HL-60 (cell line): ENCODE measurements at regions not wholly inside any gene's neighbourhood (a gene's known extent, or its start where the extent isn't known, plus 50 kb on each side); places are given as distances from the start of the nearest gene placed in this dataset.

ENCODE experiments used
- GABPA ChIP-seq: IDR thresholded peaks from 2 replicates; pipeline ENCODE4 v1.6.1; 2012; ENCODE audit warnings: low read depth
- POLR2AphosphoS5 ChIP-seq: IDR thresholded peaks from 2 replicates; pipeline ENCODE4 v1.6.1; 2012; ENCODE audit warnings: low read depth
- TF ChIP-seq, protein P1 (sequence below): IDR thresholded peaks from one replicate; pipeline ENCODE4 v1.5.1; 2011; ENCODE audit warnings: low read length, control low read depth, inconsistent platforms; ENCODE audit not compliant: insufficient read depth
- TF ChIP-seq, protein P2 (sequence below): IDR thresholded peaks from 2 replicates; pipeline ENCODE4 v1.6.1; 2012; ENCODE audit warnings: low read depth; ENCODE audit not compliant: insufficient replicate concordance

- TF ChIP-seq, protein P1, sequence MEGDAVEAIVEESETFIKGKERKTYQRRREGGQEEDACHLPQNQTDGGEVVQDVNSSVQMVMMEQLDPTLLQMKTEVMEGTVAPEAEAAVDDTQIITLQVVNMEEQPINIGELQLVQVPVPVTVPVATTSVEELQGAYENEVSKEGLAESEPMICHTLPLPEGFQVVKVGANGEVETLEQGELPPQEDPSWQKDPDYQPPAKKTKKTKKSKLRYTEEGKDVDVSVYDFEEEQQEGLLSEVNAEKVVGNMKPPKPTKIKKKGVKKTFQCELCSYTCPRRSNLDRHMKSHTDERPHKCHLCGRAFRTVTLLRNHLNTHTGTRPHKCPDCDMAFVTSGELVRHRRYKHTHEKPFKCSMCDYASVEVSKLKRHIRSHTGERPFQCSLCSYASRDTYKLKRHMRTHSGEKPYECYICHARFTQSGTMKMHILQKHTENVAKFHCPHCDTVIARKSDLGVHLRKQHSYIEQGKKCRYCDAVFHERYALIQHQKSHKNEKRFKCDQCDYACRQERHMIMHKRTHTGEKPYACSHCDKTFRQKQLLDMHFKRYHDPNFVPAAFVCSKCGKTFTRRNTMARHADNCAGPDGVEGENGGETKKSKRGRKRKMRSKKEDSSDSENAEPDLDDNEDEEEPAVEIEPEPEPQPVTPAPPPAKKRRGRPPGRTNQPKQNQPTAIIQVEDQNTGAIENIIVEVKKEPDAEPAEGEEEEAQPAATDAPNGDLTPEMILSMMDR, result no peak
- no peak for TF ChIP-seq POLR2AphosphoS5
- TF ChIP-seq, protein P2, sequence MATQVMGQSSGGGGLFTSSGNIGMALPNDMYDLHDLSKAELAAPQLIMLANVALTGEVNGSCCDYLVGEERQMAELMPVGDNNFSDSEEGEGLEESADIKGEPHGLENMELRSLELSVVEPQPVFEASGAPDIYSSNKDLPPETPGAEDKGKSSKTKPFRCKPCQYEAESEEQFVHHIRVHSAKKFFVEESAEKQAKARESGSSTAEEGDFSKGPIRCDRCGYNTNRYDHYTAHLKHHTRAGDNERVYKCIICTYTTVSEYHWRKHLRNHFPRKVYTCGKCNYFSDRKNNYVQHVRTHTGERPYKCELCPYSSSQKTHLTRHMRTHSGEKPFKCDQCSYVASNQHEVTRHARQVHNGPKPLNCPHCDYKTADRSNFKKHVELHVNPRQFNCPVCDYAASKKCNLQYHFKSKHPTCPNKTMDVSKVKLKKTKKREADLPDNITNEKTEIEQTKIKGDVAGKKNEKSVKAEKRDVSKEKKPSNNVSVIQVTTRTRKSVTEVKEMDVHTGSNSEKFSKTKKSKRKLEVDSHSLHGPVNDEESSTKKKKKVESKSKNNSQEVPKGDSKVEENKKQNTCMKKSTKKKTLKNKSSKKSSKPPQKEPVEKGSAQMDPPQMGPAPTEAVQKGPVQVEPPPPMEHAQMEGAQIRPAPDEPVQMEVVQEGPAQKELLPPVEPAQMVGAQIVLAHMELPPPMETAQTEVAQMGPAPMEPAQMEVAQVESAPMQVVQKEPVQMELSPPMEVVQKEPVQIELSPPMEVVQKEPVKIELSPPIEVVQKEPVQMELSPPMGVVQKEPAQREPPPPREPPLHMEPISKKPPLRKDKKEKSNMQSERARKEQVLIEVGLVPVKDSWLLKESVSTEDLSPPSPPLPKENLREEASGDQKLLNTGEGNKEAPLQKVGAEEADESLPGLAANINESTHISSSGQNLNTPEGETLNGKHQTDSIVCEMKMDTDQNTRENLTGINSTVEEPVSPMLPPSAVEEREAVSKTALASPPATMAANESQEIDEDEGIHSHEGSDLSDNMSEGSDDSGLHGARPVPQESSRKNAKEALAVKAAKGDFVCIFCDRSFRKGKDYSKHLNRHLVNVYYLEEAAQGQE, result no peak
- TF ChIP-seq GABPA, result no peak
Observed at GRCh38 chr2:121019071-121019470, 265.9 kb downstream of the TFCP2L1 start.
